Midbrain (tissue), 1 donor: ENCODE measurements at regions not wholly inside any gene's neighbourhood (a gene's known extent, or its start where the extent isn't known, plus 50 kb on each side); places are given as distances from the start of the nearest gene placed in this dataset.
A peak's percentile ranks its signal among the peaks of the same experiment; 100 is the strongest.

ENCODE experiments used
- DNase-seq: peaks from one replicate; lab custom pipeline; 2025; lab: John Stamatoyannopoulos, UW

DNA sequence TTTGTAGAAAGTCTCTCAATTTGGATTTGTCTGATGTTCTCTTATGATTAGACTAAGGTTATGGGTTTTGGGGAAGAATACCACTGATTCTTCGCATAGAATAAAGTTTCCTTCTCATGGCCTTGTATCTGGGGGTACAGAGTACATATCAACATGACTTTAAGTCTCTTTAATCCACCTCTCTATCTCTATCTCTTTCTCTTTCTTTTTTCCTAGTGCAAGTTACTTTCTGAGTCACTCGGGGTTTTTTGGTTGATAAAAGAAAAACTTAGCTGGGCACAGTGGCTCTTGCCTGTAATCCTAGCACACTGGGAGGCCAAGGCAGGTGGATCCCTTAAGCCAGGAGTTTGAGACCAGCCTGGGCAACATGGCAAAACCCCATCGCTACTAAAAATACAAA lies 100.1 kb upstream of the MAP4K3 start:
- no peak for DNase-seq

GRCh38 chr2:39538718-39539117 lies 101.6 kb upstream of the MAP4K3 start:
- DNase-seq = no peak

DNA sequence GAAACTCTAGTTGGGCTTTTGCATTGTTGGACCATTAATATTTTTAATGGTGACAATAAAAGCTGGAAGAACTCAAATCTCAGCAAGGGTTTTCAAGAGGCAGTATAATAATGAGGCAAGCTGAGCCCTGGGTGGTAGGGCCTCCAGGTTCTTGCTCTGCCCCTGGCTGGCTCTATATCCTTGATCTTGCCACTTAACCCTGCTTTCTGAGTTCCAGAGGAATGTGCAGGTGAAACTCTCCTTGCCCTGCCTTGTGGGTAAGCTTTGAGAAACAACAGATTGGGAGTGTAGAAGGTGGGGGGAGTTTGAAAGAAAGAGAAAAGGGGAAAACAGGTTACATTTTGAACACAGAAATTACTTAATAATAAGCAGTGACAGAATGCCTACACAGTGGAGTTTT lies 103.3 kb upstream of the MAP4K3 start:
- no peak for DNase-seq

DNA sequence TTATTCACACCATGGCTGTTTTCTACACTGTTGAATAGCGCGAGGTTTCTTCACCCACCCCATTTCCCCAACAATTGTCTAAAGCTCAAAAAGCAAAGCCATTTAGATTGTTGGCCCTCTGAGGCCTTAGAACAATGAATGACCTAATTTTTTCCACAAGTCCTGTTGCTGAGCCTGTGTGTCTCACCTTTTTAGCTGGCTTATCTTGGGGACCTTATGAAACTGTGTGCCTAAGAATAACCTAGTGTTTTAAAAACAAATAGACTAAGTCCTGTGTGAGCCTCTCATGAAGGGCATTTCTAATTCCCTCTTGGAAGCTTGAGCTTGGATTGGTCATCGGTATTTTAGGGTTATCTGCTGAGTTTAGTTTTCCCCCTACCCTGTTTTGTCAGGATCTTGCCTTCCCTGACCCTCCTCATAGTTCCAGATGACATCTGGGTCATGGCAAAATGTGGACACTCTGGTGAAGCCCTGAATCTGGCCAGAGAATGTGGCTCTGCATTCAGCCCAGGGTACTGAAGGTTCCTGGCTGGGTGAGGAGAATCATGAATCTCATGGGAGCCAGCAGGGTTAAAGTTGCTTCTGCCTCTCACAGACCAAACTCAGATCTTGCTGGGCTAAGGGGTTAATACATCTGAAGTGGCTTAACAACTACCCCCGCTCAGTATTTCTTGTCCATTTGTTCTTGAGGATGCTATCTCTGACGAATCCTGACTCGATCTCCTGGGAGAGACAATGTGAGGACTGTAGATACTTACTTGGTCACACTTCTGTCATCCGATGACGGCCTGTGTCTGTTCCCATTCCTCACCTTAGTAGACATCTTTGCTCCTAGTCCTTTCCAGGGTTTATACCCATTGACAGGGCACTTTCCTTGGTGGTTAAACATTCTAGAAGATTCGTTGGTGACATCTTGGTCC lies 104.2 kb upstream of the MAP4K3 start:
- no peak for DNase-seq

DNA sequence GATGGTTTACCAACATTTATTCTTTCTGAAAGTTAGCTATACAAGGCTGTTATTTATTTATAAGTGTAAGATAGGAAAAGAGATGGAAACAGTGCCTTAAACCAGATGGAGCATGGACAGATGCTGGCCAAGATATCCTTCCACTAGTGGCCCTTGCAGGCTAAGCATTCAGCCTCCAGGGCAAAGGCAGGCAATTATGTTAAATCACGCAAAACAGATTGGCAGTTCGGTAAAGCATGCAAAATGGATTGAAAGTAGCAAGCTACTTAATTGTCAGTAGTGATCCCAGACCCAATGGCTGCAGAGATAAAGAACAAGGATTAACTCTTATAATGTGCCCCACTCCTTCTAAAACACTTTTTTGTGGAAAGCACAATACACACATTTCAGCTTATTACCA lies 105.4 kb upstream of the MAP4K3 start:
- no peak for DNase-seq

- DNase-seq = no peak
Measured at GRCh38 chr2:39545957-39546356, 108.9 kb upstream of the MAP4K3 start.

DNA sequence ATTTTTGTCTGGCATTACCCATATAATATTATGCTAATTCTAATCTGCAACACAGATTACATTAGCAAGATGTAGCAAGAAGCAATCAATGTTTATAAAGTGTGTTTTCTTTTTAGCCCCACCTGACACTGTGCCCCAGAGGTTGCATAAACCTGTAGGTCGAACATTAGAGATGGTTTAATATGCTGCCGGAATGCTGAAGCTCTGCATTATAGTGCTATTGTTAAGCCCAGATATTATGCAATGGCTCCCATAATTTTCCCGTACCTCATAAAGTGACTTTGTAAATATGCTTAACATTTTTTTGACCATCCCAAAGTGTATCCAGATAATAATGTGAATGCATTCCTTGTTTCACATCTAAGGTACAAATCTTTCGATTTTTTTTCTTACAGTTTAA lies 109.3 kb upstream of the MAP4K3 start:
- DNase-seq = no peak

GRCh38 chr2:39546937-39547336 lies 109.9 kb upstream of the MAP4K3 start:
- no peak for DNase-seq

DNA sequence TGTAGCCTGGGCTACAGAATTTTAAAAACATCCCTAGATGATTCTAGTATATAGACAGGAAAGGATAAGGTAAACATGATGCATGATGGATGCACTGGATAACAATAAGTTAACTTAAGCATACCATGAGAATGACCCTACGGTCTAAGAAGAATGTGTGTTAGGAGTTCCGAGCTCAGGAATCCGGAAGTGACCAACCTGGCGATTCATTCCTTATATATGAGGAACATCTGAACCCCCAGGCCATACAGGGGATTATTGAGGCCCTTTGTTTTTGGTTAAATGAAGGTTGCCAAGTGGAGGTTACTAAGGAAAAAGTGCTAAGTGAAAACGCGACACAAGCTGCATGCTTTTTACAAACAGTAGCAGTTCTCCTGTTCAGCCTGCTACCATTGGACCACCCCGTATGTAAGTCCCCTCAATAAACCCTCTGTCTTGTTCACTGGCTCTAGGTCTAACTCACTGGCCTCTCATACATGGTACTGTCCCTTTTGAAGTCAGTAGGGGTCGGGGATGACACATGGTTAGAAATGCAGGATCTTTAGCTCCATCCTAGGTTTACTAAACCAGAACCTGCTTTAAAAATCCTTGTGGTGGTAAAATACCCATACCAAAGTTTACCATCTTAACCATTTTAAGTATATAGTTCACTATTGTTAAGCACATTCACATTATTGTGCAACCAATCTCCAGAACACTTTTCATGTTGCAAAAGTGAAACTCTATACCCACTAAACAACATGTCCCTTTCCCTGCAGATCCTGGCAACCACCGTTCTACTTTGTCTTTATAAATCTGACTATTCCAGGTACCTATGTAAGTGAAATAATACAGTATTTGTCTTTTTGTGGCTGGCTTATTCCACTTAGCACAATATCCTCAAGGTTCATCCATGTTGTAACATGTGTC lies 111.0 kb upstream of the MAP4K3 start:
- no peak for DNase-seq

- DNase-seq = no peak
Measured at GRCh38 chr2:39549000-39549399, 111.9 kb upstream of the MAP4K3 start.

DNA sequence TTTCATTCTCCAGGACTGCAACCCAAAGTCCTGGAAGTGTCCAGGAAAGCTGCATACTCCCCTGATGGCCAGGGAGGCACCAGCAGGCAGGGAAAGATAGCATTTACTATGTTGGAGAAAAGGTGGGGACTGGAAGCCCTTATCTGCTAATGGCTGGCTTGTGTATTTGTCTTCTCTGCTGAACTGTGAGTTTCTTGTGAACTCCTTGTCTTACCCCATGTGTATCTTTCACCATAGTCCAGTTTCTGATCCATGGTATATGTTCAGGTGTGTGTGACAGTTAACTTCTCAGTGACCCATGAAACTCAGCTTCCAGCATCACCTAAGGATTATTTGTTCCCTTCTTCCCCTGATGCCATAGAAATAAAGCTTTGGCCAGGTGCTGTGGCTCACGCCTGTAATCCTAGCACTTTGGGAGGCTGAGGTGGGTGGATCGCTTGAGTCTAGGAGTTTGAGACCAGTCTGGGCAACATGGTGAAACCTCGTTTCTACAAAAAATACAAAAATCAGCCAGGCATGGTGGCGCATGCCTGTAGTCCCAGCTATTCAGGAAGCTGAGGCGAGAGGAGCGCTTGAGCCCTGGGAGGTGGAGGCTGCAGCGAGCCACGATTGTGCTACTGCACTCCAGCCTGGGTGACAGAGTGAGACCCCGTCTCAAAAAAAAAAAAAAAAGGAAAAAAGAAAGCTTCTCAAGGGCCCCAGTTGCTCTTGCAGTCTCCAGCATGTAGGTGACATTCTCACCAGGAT lies 112.8 kb upstream of the MAP4K3 start:
- no peak for DNase-seq

DNA sequence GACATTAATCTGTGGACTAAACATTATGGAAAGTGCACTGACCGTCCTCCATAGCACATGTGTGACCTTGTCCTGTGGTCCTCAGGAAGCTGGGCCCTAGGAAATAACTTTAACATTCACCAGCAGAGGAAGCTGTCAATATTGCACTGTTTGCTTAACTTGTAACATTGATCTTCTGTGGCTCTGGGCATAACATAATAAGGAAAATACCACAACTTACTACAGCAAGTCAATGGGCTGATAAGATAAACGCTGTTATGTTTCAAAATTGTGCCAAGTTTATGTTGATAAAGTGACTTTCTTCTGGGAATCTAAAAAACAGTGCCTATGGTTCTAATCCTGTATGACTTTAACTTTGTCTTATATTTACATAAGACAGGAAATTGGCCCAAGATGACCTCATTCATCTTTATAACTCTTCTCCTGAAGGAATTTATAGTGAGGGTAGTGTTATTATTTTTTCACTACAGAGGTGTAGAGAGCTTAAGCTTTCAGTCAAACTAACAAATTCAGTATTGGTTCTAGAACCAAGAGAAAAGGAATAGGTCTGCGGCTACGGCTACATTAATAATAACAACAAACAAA lies 113.7 kb upstream of the MAP4K3 start:
- no peak for DNase-seq

- no peak for DNase-seq
Measured at GRCh38 chr2:39558906-39559305, 106.8 kb upstream of the TMEM178A start.

DNA sequence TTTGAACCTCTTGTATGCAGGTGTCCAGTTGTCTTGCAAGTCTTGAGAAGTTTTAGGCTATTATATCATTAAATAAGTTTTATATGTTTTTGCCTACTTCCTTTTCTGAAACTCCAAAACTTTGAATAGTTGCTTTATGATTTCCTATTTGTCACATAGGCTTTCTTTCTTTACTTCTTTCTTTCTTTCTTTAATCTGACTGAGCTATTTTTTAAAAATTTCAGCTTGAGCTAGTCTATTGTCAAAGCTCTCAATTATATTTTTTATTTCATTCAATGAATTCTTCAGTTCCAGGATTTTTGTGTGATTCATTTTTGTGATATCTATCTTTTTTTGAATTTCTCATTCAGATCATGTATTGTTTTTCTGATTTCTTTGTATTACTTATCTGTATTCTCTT lies 102.1 kb upstream of the TMEM178A start:
- DNase-seq = no peak

DNA sequence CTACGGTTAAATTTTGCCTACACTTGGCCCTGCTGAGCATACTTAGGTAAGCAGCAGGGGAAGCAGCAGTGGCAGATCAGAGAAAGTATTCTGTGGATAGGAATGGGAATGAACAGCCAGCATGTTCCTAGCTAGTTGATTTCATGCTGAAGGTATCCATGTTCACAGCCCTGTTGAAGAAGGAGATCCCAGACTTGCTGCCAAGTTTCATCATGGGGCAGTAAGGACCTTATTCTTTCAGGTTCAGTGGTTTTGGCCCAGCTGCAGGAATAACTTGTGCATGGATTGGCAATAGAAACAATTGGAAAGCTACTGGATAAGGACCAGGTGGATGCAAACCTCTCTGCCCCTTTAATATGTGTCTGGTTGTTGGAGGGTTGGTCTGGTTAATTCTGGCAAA lies 98.2 kb upstream of the TMEM178A start:
- no peak for DNase-seq

- no peak for DNase-seq
Measured at GRCh38 chr2:39568116-39568515, 97.6 kb upstream of the TMEM178A start.

DNA sequence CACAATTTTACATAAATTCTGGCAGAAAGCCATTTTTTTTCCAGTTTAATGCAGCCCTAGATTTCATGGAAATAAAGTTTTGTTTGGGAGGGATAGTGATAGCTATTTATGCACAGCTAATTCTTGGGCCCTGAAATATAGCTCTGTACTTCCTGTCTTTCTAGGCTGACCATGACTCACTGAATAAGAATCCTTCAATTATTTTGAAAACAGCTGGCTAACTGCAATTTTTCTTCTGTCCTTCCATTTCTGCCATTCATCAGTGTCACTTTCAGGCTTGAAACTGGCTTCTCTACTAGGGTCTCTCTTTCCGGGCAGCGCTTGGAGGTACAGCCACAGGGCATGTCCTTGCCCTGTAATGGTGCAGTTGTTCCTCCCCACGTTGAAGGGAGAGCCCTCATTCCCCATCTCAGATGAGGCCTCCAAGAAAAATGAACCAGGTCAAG lies 97.1 kb upstream of the TMEM178A start:
- no peak for DNase-seq

GRCh38 chr2:39570130-39570555 lies 95.6 kb upstream of the TMEM178A start:
- DNase-seq = no peak

DNA sequence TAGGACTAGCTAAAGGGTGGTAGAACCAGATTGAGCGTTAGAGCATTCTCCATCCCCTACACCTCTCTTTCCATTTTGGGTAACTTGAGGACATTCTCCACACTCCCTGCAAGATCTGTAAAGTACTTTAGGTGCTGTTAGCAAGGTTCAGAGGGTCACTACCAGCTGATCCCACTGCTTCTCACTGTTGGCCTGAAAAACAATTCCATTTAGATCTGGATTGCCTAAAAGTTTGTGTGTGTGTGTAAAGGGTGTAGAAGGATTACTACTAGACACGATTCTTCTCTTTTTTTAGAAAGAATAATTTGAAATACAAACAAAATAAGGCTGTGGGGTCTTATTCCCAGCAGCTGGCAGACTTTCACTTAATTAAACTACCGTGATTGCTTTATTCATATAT lies 95.1 kb upstream of the TMEM178A start:
- no peak for DNase-seq

- DNase-seq = peak; percentile 14
Measured at GRCh38 chr2:39571111-39571731, 94.5 kb upstream of the TMEM178A start.

DNA sequence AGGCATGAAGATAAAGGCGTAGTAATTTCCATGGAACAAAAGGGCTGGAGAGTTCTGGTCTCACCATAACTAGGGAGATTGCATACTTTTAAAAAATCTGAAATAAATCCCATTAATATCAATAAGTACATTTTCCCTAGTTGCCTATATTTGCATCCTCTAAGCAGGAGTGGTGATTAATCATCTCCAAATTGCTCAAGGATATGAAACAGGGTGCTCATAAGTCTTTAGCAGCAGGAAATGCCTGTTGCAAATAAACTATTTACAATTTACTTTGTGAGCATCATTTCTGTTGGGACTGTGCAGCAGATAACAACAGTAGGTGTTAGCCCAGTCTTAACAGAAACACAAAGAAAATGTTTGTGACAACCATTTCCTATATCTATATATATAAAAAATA lies 92.4 kb upstream of the TMEM178A start:
- DNase-seq = no peak
